CD4-positive, alpha-beta T cell treated with Interleukin-10 for 1 hour (primary cell): ENCODE measurements at regions not wholly inside any gene's neighbourhood (a gene's known extent, or its start where the extent isn't known, plus 50 kb on each side); places are given as distances from the start of the nearest gene placed in this dataset.
"Not testable (repeated sequence)": the region's sequence is repeated elsewhere in the genome, so short reads cannot be mapped to it uniquely, and the experiment has no call there.

Experiments
- DNase-seq: peaks from one replicate; pipeline ENCODE4 v3.0.0-alpha.2; 2020

- no peak for DNase-seq
Observed at GRCh38 chr14:71541973-71542690, 390.1 kb upstream of the RGS6 start.

GRCh38 chr14:71549421-71550050 is 382.7 kb upstream of the RGS6 start:
- DNase-seq = no peak

GRCh38 chr14:71550367-71550766 is 381.9 kb upstream of the RGS6 start:
- DNase-seq = no peak

- no peak for DNase-seq
Observed at GRCh38 chr14:71551291-71551950, 380.8 kb upstream of the RGS6 start.

GRCh38 chr14:71552809-71553208 is 379.4 kb upstream of the RGS6 start:
- no peak for DNase-seq

- no peak for DNase-seq
Observed at GRCh38 chr14:71553779-71554178, 378.4 kb upstream of the RGS6 start.

GRCh38 chr14:71554323-71554722 is 377.9 kb upstream of the RGS6 start:
- DNase-seq = peak; percentile 41

GRCh38 chr14:71554959-71555612 is 377.1 kb upstream of the RGS6 start:
- DNase-seq = peak; percentile 31

- peak; percentile 81 for DNase-seq
Observed at GRCh38 chr14:71555654-71556559, 376.3 kb upstream of the RGS6 start.

GRCh38 chr14:71556730-71557129 is 375.5 kb upstream of the RGS6 start:
- DNase-seq = no peak

- DNase-seq = peak; percentile 36
Observed at GRCh38 chr14:71557351-71557750, 374.9 kb upstream of the RGS6 start.

GRCh38 chr14:71558943-71559342 is 373.3 kb upstream of the RGS6 start:
- DNase-seq = not testable (repeated sequence)

- DNase-seq = no peak
Observed at GRCh38 chr14:71560751-71561150, 371.5 kb upstream of the RGS6 start.

- DNase-seq = no peak
Observed at GRCh38 chr14:71563492-71564153, 368.6 kb upstream of the RGS6 start.

- DNase-seq = peak; percentile 34
Observed at GRCh38 chr14:71566276-71566675, 366.0 kb upstream of the RGS6 start.

- not testable (repeated sequence) for DNase-seq
Observed at GRCh38 chr14:71567499-71568133, 364.6 kb upstream of the RGS6 start.

GRCh38 chr14:71574976-71575375 is 357.3 kb upstream of the RGS6 start:
- peak; percentile 10 for DNase-seq

- no peak for DNase-seq
Observed at GRCh38 chr14:71576472-71576871, 355.8 kb upstream of the RGS6 start.

- no peak for DNase-seq
Observed at GRCh38 chr14:71579331-71579730, 352.9 kb upstream of the RGS6 start.

- no peak for DNase-seq
Observed at GRCh38 chr14:71582705-71583104, 349.5 kb upstream of the RGS6 start.

- no peak for DNase-seq
Observed at GRCh38 chr14:71583194-71583593, 349.0 kb upstream of the RGS6 start.
